Common myeloid progenitor, CD34-positive (primary cell): ENCODE measurements at regions not wholly inside any gene's neighbourhood (a gene's known extent, or its start where the extent isn't known, plus 50 kb on each side); places are given as distances from the start of the nearest gene placed in this dataset.

Source experiments
- CTCF ChIA-PET: fragments of 350-600 bp; sonication (Branson Sonifier 250); formaldehyde crosslinking; loops from one replicate; lab custom pipeline; 2021; ENCODE audit warnings: antibody characterized with exemption; lab: Charles Lee
- POLR2A ChIA-PET: fragments of 350-600 bp; sonication (Branson Sonifier 250); formaldehyde crosslinking; loops from one replicate; lab custom pipeline; 2021; ENCODE audit warnings: antibody characterized with exemption; lab: Charles Lee
- DNase-seq, 3 donors: peaks; one replicate each; pipeline versions ENCODE4 v3.0.0 to v3.0.0-alpha.2; 2013
- H3K27ac ChIP-seq, 2 experiments: 1 replicate in 1 of 2; 2 replicates in 1 of 2; pipeline ENCODE4 v1.7.0; 2013; ENCODE audit warnings: inconsistent platforms in 2 of 2, low read length in 2 of 2, mild to moderate bottlenecking in 2 of 2, low read depth in 1 of 2, moderate library complexity in 1 of 2; ENCODE audit not compliant: severe bottlenecking in 2 of 2, insufficient read depth in 1 of 2, poor library complexity in 1 of 2
- H3K27me3 ChIP-seq, 5 experiments: replicated peaks in 2 of 5; 1 replicate in 3 of 5; 2 replicates in 2 of 5; pipeline versions ENCODE4 v1.6.1 to v1.7.0; 2013; ENCODE audit warnings: low read length in 4 of 5, mild to moderate bottlenecking in 2 of 5, moderate library complexity in 2 of 5, inconsistent platforms in 1 of 5; ENCODE audit not compliant: insufficient read depth in 5 of 5, control insufficient read depth in 4 of 5
- H3K36me3 ChIP-seq, 4 experiments: 1 replicate in 2 of 4; 2 replicates in 2 of 4; pipeline versions ENCODE4 v1.6.1 to v1.7.0; 2013; ENCODE audit warnings: low read length in 3 of 4, control low read depth in 1 of 4, mild to moderate bottlenecking in 1 of 4; ENCODE audit not compliant: control insufficient read depth in 4 of 4, insufficient read depth in 4 of 4
- H3K4me1 ChIP-seq, 4 experiments: 1 replicate in 3 of 4; 2 replicates in 1 of 4; pipeline versions ENCODE4 v1.6.1 to v1.7.1; 2013; ENCODE audit warnings: low read length in 3 of 4, mild to moderate bottlenecking in 3 of 4, control low read depth in 1 of 4, inconsistent platforms in 1 of 4, moderate library complexity in 1 of 4; ENCODE audit not compliant: control insufficient read depth in 4 of 4, insufficient read depth in 4 of 4; ENCODE audit errors: control extremely low read depth in 1 of 4
- H3K4me3 ChIP-seq, 7 experiments: 1 replicate in 4 of 7; 2 replicates in 3 of 7; pipeline versions ENCODE4 v1.5.1 to v1.7.0; 2013; ENCODE audit warnings: mild to moderate bottlenecking in 7 of 7, low read length in 6 of 7, moderate library complexity in 6 of 7, inconsistent platforms in 2 of 7, low read depth in 2 of 7, control low read depth in 1 of 7; ENCODE audit not compliant: insufficient read depth in 4 of 7, control insufficient read depth in 1 of 7; ENCODE audit errors: extremely low read depth in 1 of 7
- H3K9me3 ChIP-seq, 5 experiments: 1 replicate in 4 of 5; 2 replicates in 1 of 5; pipeline versions ENCODE4 v1.6.1 to v1.7.1; 2013; ENCODE audit warnings: low read length in 4 of 5, mild to moderate bottlenecking in 2 of 5, inconsistent platforms in 1 of 5, low read depth in 1 of 5, moderate library complexity in 1 of 5; ENCODE audit not compliant: control insufficient read depth in 4 of 5, insufficient read depth in 2 of 5; ENCODE audit errors: control extremely low read depth in 1 of 5
- WGBS: methylation state at CpG from one replicate; pipeline ENCODE4 v1.1.5; 2013; ENCODE audit not compliant: insufficient coverage; 5-methylcytosine and 5-hydroxymethylcytosine counted together

DNA sequence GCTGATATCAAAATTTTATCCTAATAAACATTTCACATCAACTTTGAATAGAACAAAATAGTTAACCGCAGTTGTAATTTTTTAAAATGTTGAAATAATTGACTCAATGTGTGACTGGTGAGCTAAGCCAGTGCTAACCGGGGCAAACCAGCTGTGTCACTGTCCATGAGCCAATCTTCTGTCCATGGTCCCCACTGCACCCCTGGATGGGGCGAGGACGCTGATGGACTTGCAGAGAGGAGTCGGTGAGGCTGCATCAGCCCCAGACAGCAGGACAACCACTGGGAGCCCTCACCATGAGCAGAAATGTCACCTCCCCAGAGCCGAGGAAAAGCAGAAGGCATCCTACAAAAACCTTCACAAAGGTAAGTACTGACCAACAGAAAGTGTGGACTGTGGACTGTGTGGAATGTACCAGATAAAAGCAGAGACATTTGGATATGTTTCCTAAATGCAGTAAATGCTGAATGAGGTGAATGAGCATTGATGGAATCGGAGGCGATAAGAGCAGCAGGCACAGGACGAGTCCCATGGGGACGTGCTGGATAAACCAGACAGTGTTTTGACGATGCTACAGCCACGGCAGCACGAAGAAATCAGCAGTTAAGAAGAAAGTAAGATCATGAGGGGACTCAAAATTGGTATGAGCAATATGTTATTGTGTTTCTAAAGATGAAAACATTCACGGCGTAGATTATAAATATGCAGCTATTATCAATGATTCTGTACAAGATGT lies 115.0 kb upstream of the BACE2 start:
- Histone ChIP-seq H3K9me3 (no peaks in the 10 kb centered on the region), H3K27ac (no peak overlapping the region), H3K27me3 (peaks cover 0 to 3% (median 0%) of the 10 kb centered on the region in 5 experiments), H3K36me3 (no peaks in the 10 kb centered on the region), H3K4me1 (peaks cover 0 to 4% (median 0%) of the 10 kb centered on the region in 4 experiments), H3K4me3 (no peak overlapping the region)
- POLR2A ChIA-PET = no interaction called here
- WGBS = 94% methylated on average over 12 of the region's 15 CpGs
- DNase-seq = no peak
- CTCF ChIA-PET = no interaction called here

- POLR2A ChIA-PET = no interaction called here
- CTCF ChIA-PET = no interaction called here
- H3K4me1 ChIP-seq = no peaks in the 10 kb centered on the region
- no peaks in the 10 kb centered on the region for H3K36me3 ChIP-seq
- WGBS = 98% methylated on average over 5 of the region's 6 CpGs
- H3K9me3 ChIP-seq = peaks cover 0 to 2% (median 0%) of the 10 kb centered on the region in 5 experiments
- H3K4me3 ChIP-seq = no peak overlapping the region
- DNase-seq = no peak
- no peak overlapping the region for H3K27ac ChIP-seq
- peaks cover 0 to 3% (median 0%) of the 10 kb centered on the region in 5 experiments for H3K27me3 ChIP-seq
Measured at GRCh38 chr21:41054018-41054578, 113.9 kb upstream of the BACE2 start.

DNA sequence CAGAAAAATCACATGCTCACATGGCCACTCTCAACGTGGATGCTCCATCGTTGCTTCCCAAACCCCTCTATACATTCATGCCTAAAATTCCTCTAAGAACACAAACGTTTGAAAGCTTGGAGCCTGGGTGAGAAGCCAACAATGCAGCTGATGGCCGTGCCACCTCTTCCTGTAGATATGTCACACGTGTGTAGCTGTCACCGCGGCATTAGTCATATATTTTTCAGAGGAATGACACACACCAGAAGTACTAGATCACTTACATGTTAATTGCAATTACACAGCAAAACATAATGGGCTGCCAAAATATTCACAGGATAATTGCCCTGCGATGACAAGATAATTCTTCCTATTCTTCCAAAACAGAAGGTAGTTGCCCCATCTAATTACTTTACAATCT lies 112.7 kb upstream of the BACE2 start:
- H3K27ac ChIP-seq = no peak overlapping the region
- ChIA-PET POLR2A (no interaction called here), CTCF (no interaction called here)
- no peaks in the 10 kb centered on the region for H3K4me1 ChIP-seq
- peaks cover 0 to 3% (median 0%) of the 10 kb centered on the region in 5 experiments for H3K27me3 ChIP-seq
- no peak for DNase-seq
- no peak overlapping the region for H3K4me3 ChIP-seq
- H3K9me3 ChIP-seq = peaks cover 0 to 2% (median 0%) of the 10 kb centered on the region in 5 experiments
- 75% methylated on average over 6 of the region's 8 CpGs for WGBS
- no peaks in the 10 kb centered on the region for H3K36me3 ChIP-seq

GRCh38 chr21:41059871-41060270 lies 108.1 kb upstream of the BACE2 start:
- H3K4me1 ChIP-seq = no peaks in the 10 kb centered on the region
- no peak overlapping the region for H3K4me3 ChIP-seq
- H3K27ac ChIP-seq = no peak overlapping the region
- peaks cover 0 to 2% (median 0%) of the 10 kb centered on the region in 5 experiments for H3K9me3 ChIP-seq
- H3K36me3 ChIP-seq = no peaks in the 10 kb centered on the region
- POLR2A ChIA-PET = no interaction called here
- no peak for DNase-seq
- 91% methylated on average over 6 of the region's 6 CpGs for WGBS
- peaks cover 0 to 4% (median 0%) of the 10 kb centered on the region in 5 experiments for H3K27me3 ChIP-seq
- CTCF ChIA-PET = no interaction called here

DNA sequence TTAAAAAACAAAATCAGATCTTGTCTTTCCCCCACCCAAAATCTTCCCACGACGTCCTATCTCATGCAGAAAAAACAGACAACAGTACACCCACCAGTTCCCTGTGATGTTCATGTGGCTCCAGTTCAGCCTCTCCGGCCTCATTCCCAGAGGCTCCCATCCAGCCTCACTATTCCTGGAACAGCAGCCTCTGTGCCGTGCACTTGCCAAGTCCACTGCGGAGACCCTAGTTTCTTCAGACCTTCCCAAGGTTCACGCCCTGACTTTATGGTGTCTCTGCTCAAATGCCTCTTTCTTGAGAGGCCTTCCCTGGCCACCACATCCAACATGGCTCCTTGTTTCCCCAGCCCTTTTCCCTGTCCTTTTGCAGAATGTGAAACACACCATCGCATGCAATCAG lies 106.3 kb upstream of the BACE2 start:
- ChIA-PET CTCF (no interaction called here), POLR2A (no interaction called here)
- 97% methylated on average over 7 of the region's 7 CpGs for WGBS

GRCh38 chr21:41064334-41064791 lies 103.6 kb upstream of the BACE2 start:
- DNase-seq = no peak
- no peak overlapping the region for H3K4me3 ChIP-seq
- ChIA-PET POLR2A (no interaction called here), CTCF (no interaction called here)
- WGBS = 96% methylated on average over 10 of the region's 12 CpGs
- peaks cover 0 to 8% (median 7%) of the 10 kb centered on the region in 4 experiments for H3K4me1 ChIP-seq
- no peaks in the 10 kb centered on the region for H3K36me3 ChIP-seq
- H3K27ac ChIP-seq = no peak overlapping the region
- H3K9me3 ChIP-seq = no peaks in the 10 kb centered on the region
- peaks cover 0 to 14% (median 5%) of the 10 kb centered on the region in 5 experiments for H3K27me3 ChIP-seq

More for the DNA sequence above, 106.3 kb upstream of the BACE2 start:
- Histone ChIP-seq H3K27ac (no peak overlapping the region), H3K27me3 (peaks cover 0 to 4% (median 0%) of the 10 kb centered on the region in 5 experiments), H3K9me3 (peaks cover 0 to 2% (median 0%) of the 10 kb centered on the region in 5 experiments), H3K36me3 (no peaks in the 10 kb centered on the region), H3K4me1 (no peaks in the 10 kb centered on the region), H3K4me3 (no peak overlapping the region)
- no peak for DNase-seq

DNA sequence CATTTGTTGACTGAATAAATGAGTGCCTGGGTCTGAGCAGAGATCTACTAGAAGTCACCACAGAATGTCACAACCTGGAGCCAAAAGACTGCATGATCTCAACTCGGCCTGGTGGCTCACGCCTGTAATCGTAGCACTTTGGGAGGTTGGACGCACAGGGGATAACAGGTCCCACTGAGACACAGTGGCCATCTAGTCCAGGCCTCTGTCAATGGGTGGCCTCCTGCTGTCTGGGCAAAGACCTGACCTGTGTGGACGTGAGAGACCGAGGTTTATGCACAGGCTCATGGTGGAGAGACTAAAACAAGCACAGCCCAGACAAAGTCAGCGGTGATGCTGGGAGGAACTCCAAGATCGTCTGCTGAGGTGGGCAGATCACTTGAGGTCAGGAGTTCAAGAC lies 103.0 kb upstream of the BACE2 start:
- H3K27me3 ChIP-seq = peaks cover 0 to 14% (median 7%) of the 10 kb centered on the region in 5 experiments
- peaks cover 0 to 8% (median 7%) of the 10 kb centered on the region in 4 experiments for H3K4me1 ChIP-seq
- no peak for DNase-seq
- no peak overlapping the region for H3K27ac ChIP-seq
- H3K36me3 ChIP-seq = no peaks in the 10 kb centered on the region
- POLR2A ChIA-PET = no interaction called here
- CTCF ChIA-PET = no interaction called here
- no peak overlapping the region for H3K4me3 ChIP-seq
- no peaks in the 10 kb centered on the region for H3K9me3 ChIP-seq
- WGBS = 97% methylated on average over 8 of the region's 8 CpGs
